PFSK-1 (cell line): ENCODE measurements at regions not wholly inside any gene's neighbourhood (a gene's known extent, or its start where the extent isn't known, plus 50 kb on each side); places are given as distances from the start of the nearest gene placed in this dataset.

Source experiments
- POLR2AphosphoS5 ChIP-seq: IDR thresholded peaks from 2 replicates; pipeline ENCODE4 v1.6.1; 2012; ENCODE audit warnings: low read depth, mild to moderate bottlenecking, control low read depth, low read length, moderate library complexity
- SIN3A ChIP-seq: IDR thresholded peaks from 2 replicates; pipeline ENCODE4 v1.6.1; 2012; ENCODE audit warnings: mild to moderate bottlenecking, low read length, moderate library complexity, borderline replicate concordance; ENCODE audit not compliant: insufficient read depth
- TAF1 ChIP-seq: IDR thresholded peaks from 2 replicates; pipeline ENCODE4 v1.6.1; 2012; ENCODE audit warnings: low read length, control low read depth, borderline replicate concordance; ENCODE audit not compliant: insufficient read depth
- TF ChIP-seq, protein P1 (sequence below), 2 experiments: IDR thresholded peaks; 2 replicates each; pipeline versions ENCODE4 v1.6.1 to v1.8.0; 2011 to 2012; ENCODE audit warnings: low read depth in 2 of 2, low read length in 2 of 2, control low read depth in 1 of 2, inconsistent platforms in 1 of 2, mild to moderate bottlenecking in 1 of 2, moderate library complexity in 1 of 2; ENCODE audit not compliant: insufficient read depth in 1 of 2

DNA sequence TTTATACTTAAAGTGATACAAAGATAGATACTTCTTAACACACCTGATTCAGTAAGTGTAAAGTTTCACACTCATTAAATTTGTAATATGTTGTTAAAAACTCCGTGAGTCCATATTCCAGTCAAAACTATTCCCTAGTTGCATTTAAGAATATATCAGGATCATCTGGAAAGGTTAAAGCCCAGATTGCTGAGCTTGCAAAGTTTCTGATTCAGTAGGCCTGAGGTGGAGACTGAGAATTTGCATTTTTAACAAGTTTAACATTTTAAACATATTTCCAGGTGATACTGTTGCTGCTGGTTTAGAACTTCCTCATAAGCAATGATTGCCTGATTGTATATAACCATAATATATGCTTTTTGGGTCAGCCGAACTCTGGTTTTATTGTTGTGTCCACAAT, 1998.6 kb upstream of the PCDH20 start:
- TF ChIP-seq POLR2AphosphoS5 (no peak), SIN3A (no peak), TAF1 (no peak)
- TF ChIP-seq, protein P1, sequence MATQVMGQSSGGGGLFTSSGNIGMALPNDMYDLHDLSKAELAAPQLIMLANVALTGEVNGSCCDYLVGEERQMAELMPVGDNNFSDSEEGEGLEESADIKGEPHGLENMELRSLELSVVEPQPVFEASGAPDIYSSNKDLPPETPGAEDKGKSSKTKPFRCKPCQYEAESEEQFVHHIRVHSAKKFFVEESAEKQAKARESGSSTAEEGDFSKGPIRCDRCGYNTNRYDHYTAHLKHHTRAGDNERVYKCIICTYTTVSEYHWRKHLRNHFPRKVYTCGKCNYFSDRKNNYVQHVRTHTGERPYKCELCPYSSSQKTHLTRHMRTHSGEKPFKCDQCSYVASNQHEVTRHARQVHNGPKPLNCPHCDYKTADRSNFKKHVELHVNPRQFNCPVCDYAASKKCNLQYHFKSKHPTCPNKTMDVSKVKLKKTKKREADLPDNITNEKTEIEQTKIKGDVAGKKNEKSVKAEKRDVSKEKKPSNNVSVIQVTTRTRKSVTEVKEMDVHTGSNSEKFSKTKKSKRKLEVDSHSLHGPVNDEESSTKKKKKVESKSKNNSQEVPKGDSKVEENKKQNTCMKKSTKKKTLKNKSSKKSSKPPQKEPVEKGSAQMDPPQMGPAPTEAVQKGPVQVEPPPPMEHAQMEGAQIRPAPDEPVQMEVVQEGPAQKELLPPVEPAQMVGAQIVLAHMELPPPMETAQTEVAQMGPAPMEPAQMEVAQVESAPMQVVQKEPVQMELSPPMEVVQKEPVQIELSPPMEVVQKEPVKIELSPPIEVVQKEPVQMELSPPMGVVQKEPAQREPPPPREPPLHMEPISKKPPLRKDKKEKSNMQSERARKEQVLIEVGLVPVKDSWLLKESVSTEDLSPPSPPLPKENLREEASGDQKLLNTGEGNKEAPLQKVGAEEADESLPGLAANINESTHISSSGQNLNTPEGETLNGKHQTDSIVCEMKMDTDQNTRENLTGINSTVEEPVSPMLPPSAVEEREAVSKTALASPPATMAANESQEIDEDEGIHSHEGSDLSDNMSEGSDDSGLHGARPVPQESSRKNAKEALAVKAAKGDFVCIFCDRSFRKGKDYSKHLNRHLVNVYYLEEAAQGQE (IDR thresholded peaks at IDR 0.05; ENCODE audit: insufficient read depth in 1 of 2, low read depth in 2 of 2, low read length in 2 of 2): no peak
